Vagina (tissue), 2 donors: ENCODE measurements at regions not wholly inside any gene's neighbourhood (a gene's known extent, or its start where the extent isn't known, plus 50 kb on each side); places are given as distances from the start of the nearest gene placed in this dataset.

Experiments used
- POLR2A ChIP-seq, 2 donors: fragments of 450-650 bp; IDR thresholded peaks; one replicate each; pipeline ENCODE4 v1.6.1; 2017; ENCODE audit warnings: antibody characterized with exemption in 2 of 2, mild to moderate bottlenecking in 2 of 2, moderate library complexity in 2 of 2
- POLR2AphosphoS5 ChIP-seq, 2 donors: sonication (generic); formaldehyde crosslinking; IDR thresholded peaks; one replicate each; pipeline ENCODE4 v1.9.0; 2017; ENCODE audit warnings: antibody characterized with exemption in 2 of 2, mild to moderate bottlenecking in 2 of 2, low read depth in 1 of 2; ENCODE audit not compliant: insufficient read depth in 1 of 2
- TF ChIP-seq, protein P1 (sequence below), 3 experiments: fragments of 450-650 bp in 2 of 3; fragments of 200-600 bp in 1 of 3; sonication (generic) in 1 of 3; IDR thresholded peaks; one replicate each; pipeline ENCODE4 v1.5.1; 2017 to 2019; ENCODE audit warnings: antibody characterized with exemption in 3 of 3, mild to moderate bottlenecking in 2 of 3, moderate library complexity in 2 of 3

GRCh38 chr3:88954853-88955252 lies 152.6 kb upstream of the EPHA3 start:
- TF ChIP-seq, protein P1, sequence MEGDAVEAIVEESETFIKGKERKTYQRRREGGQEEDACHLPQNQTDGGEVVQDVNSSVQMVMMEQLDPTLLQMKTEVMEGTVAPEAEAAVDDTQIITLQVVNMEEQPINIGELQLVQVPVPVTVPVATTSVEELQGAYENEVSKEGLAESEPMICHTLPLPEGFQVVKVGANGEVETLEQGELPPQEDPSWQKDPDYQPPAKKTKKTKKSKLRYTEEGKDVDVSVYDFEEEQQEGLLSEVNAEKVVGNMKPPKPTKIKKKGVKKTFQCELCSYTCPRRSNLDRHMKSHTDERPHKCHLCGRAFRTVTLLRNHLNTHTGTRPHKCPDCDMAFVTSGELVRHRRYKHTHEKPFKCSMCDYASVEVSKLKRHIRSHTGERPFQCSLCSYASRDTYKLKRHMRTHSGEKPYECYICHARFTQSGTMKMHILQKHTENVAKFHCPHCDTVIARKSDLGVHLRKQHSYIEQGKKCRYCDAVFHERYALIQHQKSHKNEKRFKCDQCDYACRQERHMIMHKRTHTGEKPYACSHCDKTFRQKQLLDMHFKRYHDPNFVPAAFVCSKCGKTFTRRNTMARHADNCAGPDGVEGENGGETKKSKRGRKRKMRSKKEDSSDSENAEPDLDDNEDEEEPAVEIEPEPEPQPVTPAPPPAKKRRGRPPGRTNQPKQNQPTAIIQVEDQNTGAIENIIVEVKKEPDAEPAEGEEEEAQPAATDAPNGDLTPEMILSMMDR (IDR thresholded peaks at IDR 0.05) = no peak
- TF ChIP-seq POLR2AphosphoS5 (IDR thresholded peaks at IDR 0.05; ENCODE audit: insufficient read depth in 1 of 2, low read depth in 1 of 2) = no peak
- no peak for TF ChIP-seq POLR2A (IDR thresholded peaks at IDR 0.05)
